NCI-H226 (cell line): ENCODE measurements at regions not wholly inside any gene's neighbourhood (a gene's known extent, or its start where the extent isn't known, plus 50 kb on each side); places are given as distances from the start of the nearest gene placed in this dataset.

Experiments used
- DNase-seq: peaks from one replicate; pipeline ENCODE4 v3.0.0-alpha.2; 2015

- DNase-seq, result no peak
Measured at GRCh38 chr14:27127838-27128237, 530.0 kb upstream of the NOVA1 start.

GRCh38 chr14:27134200-27134599 is 536.4 kb upstream of the NOVA1 start:
- DNase-seq, result no peak

- no peak for DNase-seq
Measured at GRCh38 chr14:27145170-27145569, 547.3 kb upstream of the NOVA1 start.

- no peak for DNase-seq
Measured at GRCh38 chr14:27148143-27148542, 550.3 kb upstream of the NOVA1 start.

DNA sequence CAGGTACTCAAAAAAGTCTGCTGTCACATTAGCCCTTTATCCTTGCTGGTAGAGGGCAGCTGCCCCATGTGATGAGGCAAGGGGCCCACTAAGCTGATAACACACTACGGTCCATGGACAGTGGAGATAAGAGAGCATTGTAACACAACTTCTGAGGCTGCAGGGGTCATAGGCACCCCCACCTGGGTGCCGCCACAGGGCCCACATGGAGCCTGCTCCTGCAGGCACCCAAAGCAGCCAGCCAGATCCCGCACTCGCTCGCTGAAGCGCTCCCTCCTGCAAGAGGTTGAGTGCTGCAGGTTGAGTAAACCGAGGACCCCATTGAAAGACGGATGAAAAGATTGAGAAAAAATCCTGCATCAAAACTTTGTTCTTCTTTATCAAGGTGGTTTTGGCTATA is 566.3 kb upstream of the NOVA1 start:
- no peak for DNase-seq

- DNase-seq, result no peak
Measured at GRCh38 chr14:27175489-27175888, 577.7 kb upstream of the NOVA1 start.

DNA sequence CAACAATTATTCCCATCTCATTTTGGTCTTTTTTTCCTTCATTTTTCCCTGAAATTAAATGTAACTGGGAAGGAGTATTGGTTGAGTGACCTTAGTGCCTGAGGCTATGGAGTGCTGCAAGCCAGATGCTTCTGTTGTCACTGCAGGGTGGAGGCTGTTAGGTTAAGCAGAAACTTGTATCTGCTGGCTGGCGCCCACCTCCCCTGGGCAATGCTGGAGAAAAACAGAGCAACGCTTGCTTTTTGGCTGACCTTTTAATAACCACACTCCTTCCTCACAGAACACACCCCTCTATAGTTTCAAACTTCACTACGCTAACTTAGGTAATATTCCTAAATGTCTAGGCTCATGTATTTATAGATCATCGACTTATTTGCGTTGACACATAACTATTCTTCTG is 583.5 kb upstream of the NOVA1 start:
- DNase-seq, result no peak

DNA sequence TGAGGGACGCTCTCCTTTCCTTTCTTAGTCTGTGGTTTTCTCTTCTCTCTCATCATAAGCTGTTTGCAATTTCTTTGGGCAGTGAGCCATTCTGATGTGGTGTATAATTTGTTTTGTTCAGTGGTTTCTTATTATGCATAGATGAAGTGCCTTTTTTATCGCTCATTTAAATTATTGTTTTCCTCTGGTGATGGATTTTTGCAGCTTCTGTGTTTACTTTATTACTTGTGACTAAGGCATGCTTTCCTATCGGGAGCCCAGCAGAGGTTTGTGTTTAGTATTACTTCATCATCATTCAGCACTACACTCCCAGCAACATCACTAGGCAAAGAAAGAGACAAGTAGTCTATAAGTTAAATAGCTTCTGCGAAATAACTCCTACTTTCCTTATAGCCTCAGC is 586.6 kb upstream of the NOVA1 start:
- DNase-seq, result no peak

DNA sequence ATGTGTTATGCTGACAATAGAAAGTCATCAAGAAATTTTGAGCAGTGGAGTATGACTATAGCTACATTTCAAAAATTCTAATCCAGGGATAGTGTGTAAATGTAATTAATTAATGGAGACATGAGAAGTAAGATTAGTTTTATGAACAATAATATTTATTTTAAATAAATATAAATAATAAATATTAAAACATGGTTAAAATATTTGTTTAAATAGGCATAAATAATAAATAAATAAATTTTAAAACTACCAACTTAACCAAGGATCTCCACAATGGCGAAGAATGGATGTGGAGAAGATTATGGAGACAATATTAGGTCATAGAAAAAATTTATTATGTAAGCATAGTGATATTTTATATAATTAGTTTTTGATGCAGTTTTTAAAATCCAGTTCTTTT is 588.2 kb upstream of the NOVA1 start:
- no peak for DNase-seq

- no peak for DNase-seq
Measured at GRCh38 chr14:27187136-27187535, 589.3 kb upstream of the NOVA1 start.

GRCh38 chr14:27190296-27190695 is 592.5 kb upstream of the NOVA1 start:
- no peak for DNase-seq

DNA sequence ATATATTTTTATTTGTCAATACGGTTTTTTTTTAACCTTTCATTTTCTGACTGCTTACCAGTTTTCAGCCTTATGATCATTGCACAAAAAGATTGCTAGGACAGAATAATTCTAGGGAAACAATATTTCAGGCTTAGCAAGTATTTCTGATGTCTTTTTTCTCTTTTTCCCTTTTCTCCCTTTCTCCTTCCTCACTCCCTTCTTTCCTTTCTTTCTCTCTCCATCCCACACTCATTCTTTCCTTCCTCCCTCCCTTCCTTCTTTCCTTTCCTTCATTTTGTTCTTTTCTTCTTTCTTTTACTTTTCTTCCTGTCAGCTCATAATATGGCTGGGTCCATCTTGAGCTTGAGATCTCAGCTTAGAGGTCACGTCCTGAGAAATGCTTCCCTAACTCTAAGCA is 601.4 kb upstream of the NOVA1 start:
- DNase-seq, result no peak

- no peak for DNase-seq
Measured at GRCh38 chr14:27205036-27205435, 607.2 kb upstream of the NOVA1 start.

DNA sequence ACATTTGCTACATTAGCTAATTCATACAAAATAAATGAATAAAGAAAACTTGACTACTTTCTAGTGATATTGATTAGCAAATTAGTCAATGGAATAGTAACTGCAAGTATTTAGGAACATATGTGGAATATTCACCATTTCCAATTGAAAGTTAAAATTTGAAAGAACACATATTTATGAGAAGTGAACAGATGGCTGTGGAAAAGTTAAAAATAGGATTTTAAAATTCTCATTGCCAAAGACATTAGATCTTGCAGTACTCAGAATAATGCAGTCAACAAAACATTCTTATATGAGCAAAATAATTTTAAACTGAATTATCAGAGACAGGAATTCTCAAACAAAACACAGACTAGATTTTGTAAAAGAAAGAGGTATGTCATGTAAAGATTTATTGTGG is 613.9 kb upstream of the NOVA1 start:
- no peak for DNase-seq

DNA sequence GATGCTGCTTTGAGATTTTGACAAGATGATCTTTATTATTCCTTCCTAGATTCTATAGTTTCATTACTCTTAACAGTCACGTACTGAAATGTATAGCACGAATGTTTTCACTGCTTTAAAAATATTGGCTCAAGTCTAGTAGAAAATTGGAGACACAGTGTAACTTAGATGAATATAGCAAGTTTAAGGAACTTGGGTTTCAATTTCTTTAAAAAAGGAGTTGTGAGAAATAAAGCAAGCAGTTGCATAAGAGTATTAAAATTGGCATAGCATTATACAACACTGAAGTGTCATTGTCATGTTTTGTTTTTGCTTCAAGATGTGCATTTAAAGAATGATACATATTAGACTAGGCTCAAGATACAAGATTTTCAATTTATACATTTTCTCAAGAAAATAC is 624.8 kb upstream of the NOVA1 start:
- no peak for DNase-seq

DNA sequence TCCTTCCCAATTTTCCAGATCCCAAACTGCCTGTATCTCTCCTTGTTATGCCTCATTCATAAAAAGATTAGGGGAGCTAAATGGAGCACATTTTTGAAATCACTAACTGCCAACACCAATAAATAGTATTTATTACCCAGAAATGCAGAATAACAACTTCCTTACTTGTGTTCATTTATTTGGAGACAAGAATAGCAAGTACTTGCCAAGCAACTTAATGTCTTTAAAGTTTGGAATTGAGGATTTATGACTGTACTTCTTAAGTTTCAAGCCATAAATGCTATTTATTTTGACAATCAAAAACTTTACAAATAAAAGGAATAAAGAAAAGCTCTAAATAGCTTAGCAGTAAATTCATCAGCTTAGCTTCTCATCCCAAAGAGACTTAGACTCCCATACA is 626.1 kb upstream of the NOVA1 start:
- no peak for DNase-seq

GRCh38 chr14:27228053-27228452 is 630.2 kb upstream of the NOVA1 start:
- DNase-seq, result no peak

- no peak for DNase-seq
Measured at GRCh38 chr14:27234331-27234730, 636.5 kb upstream of the NOVA1 start.

GRCh38 chr14:27236601-27237000 is 638.8 kb upstream of the NOVA1 start:
- DNase-seq, result no peak

- no peak for DNase-seq
Measured at GRCh38 chr14:27242874-27243273, 645.0 kb upstream of the NOVA1 start.

- DNase-seq, result no peak
Measured at GRCh38 chr14:27243365-27243764, 645.5 kb upstream of the NOVA1 start.

- no peak for DNase-seq
Measured at GRCh38 chr14:27245947-27246346, 648.1 kb upstream of the NOVA1 start.

- no peak for DNase-seq
Measured at GRCh38 chr14:27253966-27254365, 656.1 kb upstream of the NOVA1 start.

GRCh38 chr14:27256805-27257204 is 659.0 kb upstream of the NOVA1 start:
- DNase-seq, result no peak

DNA sequence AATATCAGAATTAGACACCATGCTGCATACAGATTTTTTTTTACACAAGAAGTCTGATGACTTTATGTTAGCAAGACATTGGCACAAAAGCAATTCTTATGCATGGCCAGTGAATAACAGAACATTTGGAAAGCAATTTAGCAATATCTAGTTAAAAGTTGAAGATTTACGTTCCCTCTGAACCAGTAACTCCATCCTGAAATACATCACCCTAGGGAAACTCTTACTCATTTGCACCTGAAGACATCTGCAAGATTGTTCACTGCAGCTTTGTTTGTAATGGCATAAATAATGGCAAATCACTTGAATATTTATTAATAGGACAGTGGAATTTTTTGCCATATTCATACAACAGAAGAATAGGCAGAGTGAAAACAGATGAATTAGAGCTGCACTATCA is 670.0 kb upstream of the NOVA1 start:
- no peak for DNase-seq

DNA sequence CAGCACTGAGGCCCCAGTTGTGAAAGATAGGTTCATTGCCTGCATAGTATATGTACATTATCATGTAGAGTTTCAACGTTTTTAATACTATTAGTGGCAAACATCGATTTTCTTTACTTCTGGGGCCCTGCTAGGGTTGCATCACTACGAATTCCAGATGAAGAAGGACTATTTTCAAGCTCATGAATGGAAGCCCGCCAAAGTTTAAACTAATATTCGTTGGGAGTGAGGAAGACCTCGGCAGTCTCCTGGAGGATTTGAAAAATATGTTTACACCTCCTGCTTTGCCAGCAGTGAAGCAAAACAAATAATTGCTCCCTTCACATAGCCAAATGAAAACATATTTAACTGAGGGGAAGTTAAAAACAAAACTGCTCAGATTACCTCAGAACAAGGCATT is 672.9 kb upstream of the NOVA1 start:
- DNase-seq, result no peak
